Liver (tissue), 3 donors: ENCODE measurements at regions not wholly inside any gene's neighbourhood (a gene's known extent, or its start where the extent isn't known, plus 50 kb on each side); places are given as distances from the start of the nearest gene placed in this dataset.

Experiments
- ATF3 ChIP-seq: IDR thresholded peaks from 2 replicates; pipeline ENCODE4 v1.6.1; 2016; ENCODE audit warnings: antibody characterized with exemption
- CTCF ChIP-seq: fragments of 150-350 bp; IDR thresholded peaks from 2 replicates; pipeline ENCODE4 v1.5.1; 2017; ENCODE audit warnings: improper control_type of control experiment, low read depth, low read length; ENCODE audit not compliant: missing input control
- EGR1 ChIP-seq, 2 donors: IDR thresholded peaks; 2 replicates each; pipeline ENCODE4 v1.6.1; 2016 to 2018; ENCODE audit warnings: antibody characterized with exemption in 2 of 2, low read depth in 2 of 2
- GABPA ChIP-seq, 2 donors: IDR thresholded peaks in 1 of 2; conservative IDR thresholded peaks in 1 of 2; 2 replicates each; pipeline ENCODE4 v1.6.1; 2016; ENCODE audit warnings: antibody characterized with exemption in 2 of 2, mild to moderate bottlenecking in 1 of 2, moderate library complexity in 1 of 2
- HNF4G ChIP-seq: IDR thresholded peaks from 2 replicates; pipeline ENCODE4 v1.6.1; 2016; ENCODE audit warnings: antibody characterized with exemption
- JUND ChIP-seq, 2 donors: IDR thresholded peaks; 2 replicates each; pipeline ENCODE4 v1.6.1; 2016; ENCODE audit warnings: antibody characterized with exemption in 2 of 2
- MAX ChIP-seq: IDR thresholded peaks from 2 replicates; pipeline ENCODE4 v1.6.1; 2016; ENCODE audit warnings: antibody characterized with exemption
- SP1 ChIP-seq: IDR thresholded peaks from 2 replicates; pipeline ENCODE4 v1.6.1; 2018; ENCODE audit warnings: antibody characterized with exemption, mild to moderate bottlenecking
- YY1 ChIP-seq: IDR thresholded peaks from 2 replicates; pipeline ENCODE4 v1.6.1; 2016; ENCODE audit warnings: antibody characterized with exemption, mild to moderate bottlenecking
- ZBTB33 ChIP-seq: IDR thresholded peaks from 2 replicates; pipeline ENCODE4 v1.6.1; 2016; ENCODE audit warnings: antibody characterized with exemption
- donor health status: healthy.
- donor health status: healthy.

GRCh38 chr11:121983901-121984300 lies 132.1 kb downstream of the BLID start:
- TF ChIP-seq CTCF (no peak), ATF3 (no peak), ZBTB33 (no peak), MAX (no peak), EGR1 (IDR thresholded peaks at IDR 0.05; ENCODE audit: low read depth in 2 of 2) (no peak), YY1 (no peak), SP1 (no peak), JUND (IDR thresholded peaks at IDR 0.05) (no peak), GABPA (IDR thresholded peaks at IDR 0.05 in 1 of 2, conservative IDR thresholded peaks at IDR 0.05 in 1 of 2) (no peak), HNF4G (no peak)
